Pancreas (tissue), 10 donors: ENCODE measurements at regions not wholly inside any gene's neighbourhood (a gene's known extent, or its start where the extent isn't known, plus 50 kb on each side); places are given as distances from the start of the nearest gene placed in this dataset.

Experiments used
- ATAC-seq, 4 donors: fragments of 200-7000 bp; cut with Tn5 transposase; one replicate each; pipeline versions ENCODE4 v1.8.0 to v1.9.1; 2020; ENCODE audit warnings: mild to moderate bottlenecking in 4 of 4, moderate library complexity in 4 of 4
- DNase-seq, 6 donors: peaks; one replicate each; pipeline ENCODE4 v3.0.0-alpha.2; 2020
- FAIRE-seq: peaks from 2 replicates; lab custom pipeline; 2012; peaks lifted over from hg19 to GRCh38; lab: Jason Lieb, UNC
- H3K27ac ChIP-seq, 4 donors: fragments of 200-600 bp; sonication (generic); 1 replicate in 3 of 4; 2 replicates in 1 of 4; pipeline versions ENCODE4 v1.5.0 to v1.8.0; 2020
- H3K27me3 ChIP-seq, 4 donors: fragments of 200-600 bp; one replicate each; pipeline ENCODE4 v1.8.0; 2021
- H3K36me3 ChIP-seq, 3 donors: fragments of 200-600 bp; sonication (generic) in 1 of 3; one replicate each; pipeline versions ENCODE4 v1.5.0 to v1.8.0; 2020 to 2021
- H3K4me1 ChIP-seq, 3 donors: fragments of 200-600 bp; one replicate each; pipeline ENCODE4 v1.8.0; 2021
- H3K4me3 ChIP-seq, 4 donors: fragments of 200-600 bp; sonication (generic) in 2 of 4; one replicate each; pipeline versions ENCODE4 v1.5.0 to v1.8.0; 2020 to 2021
- H3K9me3 ChIP-seq, 4 donors: fragments of 200-600 bp; one replicate each; pipeline ENCODE4 v1.8.0; 2021
- CTCF ChIP-seq, 4 donors: fragments of 200-600 bp; sonication (generic) in 3 of 4; IDR thresholded peaks; one replicate each; pipeline versions ENCODE4 v1.5.0 to v1.8.0; 2021; ENCODE audit warnings: antibody characterized with exemption in 4 of 4
- whole genome bisulfite sequencing, 2 donors: extraction: QIAGEN DNeasy Blood & Tissue Kit; methylation state at CpG; one replicate each; pipeline ENCODE4 v1.1.7; 2013; 5-methylcytosine and 5-hydroxymethylcytosine counted together
- intact Hi-C, 3 donors: fragments of 100-400 bp; cut with DNase I; formaldehyde crosslinking; loops; one replicate each; pipeline versions ENCODE4 v1.11.1 to v1.14.2; 2022
- donor health status: healthy with polysubstance abuse.
- donor health status: DM: no; HTN: no; CAD: no; lungs with moderate emphysema.
- donor health status: DM: no; HTN: no; CAD: no.
- donor health status: control.
- donor health status: control.
- donor health status: Bipolar disorder and iron deficiency.
- donor health status: DM: yes; HTN: yes; CAD: no.
- donor health status: DM: no; HTN: no; CAD: no.
- donor health status: DM: no; HTN: no; CAD: no.
- donor health status: DM: yes; HTN: yes; CAD: no.

DNA sequence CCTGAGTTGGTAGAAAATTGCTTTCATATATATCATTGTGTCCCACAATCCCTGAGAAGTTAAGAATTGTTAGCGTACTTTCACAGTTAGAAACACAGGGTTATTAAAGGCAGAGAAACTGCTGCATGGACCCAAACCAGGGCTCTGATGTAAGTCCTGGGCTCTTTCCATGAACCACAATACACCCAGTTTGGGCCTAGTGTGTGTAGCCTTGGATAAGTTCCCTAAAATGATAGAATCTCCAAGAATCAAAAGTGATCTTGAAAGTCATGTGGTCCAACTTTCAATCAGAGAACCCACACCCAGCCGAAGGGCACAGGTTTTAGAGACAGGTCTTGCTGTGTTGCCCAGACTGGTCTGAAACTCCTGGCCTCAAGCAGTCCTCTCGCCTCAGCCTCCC lies 257.8 kb upstream of the KLF3 start:
- no peaks in the 10 kb centered on the region for H3K36me3 ChIP-seq
- no peak overlapping the region for H3K4me3 ChIP-seq
- intact Hi-C loops, result no loop called here
- no peaks in the 10 kb centered on the region for H3K27me3 ChIP-seq
- ATAC-seq (no peak), FAIRE-seq (no peak), DNase-seq (no peak)
- no peak for TF ChIP-seq CTCF (IDR thresholded peaks at IDR 0.05)
- no peaks in the 10 kb centered on the region for H3K4me1 ChIP-seq
- 94 to 97% methylated on average over 3 of the region's 3 CpGs for WGBS, 2 donors
- no peaks in the 10 kb centered on the region for H3K9me3 ChIP-seq
- H3K27ac ChIP-seq, result no peak overlapping the region

DNA sequence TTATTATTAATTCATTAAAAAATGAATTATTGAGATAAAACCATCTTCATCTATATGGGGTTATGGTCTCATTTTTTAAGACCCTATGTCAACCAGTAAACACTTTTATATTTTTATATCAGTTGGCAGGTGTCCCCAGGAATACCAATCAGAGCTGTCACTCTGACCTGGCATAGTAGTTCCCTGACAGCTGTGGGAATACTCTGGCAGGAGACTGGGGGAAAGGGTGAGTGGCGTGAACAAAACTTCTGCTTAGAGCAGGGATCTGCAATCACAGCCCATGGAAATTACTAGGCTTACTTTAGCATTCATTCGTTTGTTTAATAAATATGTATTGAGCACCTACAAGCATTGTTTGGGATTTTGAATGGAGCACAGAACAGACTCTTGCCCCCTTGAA lies 254.1 kb upstream of the KLF3 start:
- Histone ChIP-seq H3K4me3 (no peak overlapping the region), H3K27ac (no peak overlapping the region), H3K9me3 (no peaks in the 10 kb centered on the region), H3K36me3 (no peaks in the 10 kb centered on the region), H3K4me1 (peaks cover 0 to 6% (median 5%) of the 10 kb centered on the region in 3 donors), H3K27me3 (no peaks in the 10 kb centered on the region)
- FAIRE-seq, result no peak
- no peak for TF ChIP-seq CTCF (IDR thresholded peaks at IDR 0.05)
- intact Hi-C loops, result no loop called here
- 64 to 69% methylated on average over 2 of the region's 2 CpGs for WGBS, 2 donors
- ATAC-seq, result no peak
- DNase-seq, result no peak

- Histone ChIP-seq H3K4me3 (no peak overlapping the region), H3K27ac (no peak overlapping the region), H3K4me1 (peaks cover 0 to 6% (median 5%) of the 10 kb centered on the region in 3 donors), H3K36me3 (no peaks in the 10 kb centered on the region), H3K9me3 (no peaks in the 10 kb centered on the region), H3K27me3 (no peaks in the 10 kb centered on the region)
- FAIRE-seq (no peak), ATAC-seq (no peak), DNase-seq (no peak)
- WGBS, 2 donors, result 71 to 72% methylated on average over 4 of the region's 4 CpGs
- no peak for TF ChIP-seq CTCF (IDR thresholded peaks at IDR 0.05)
- intact Hi-C loops, result no loop called here
These were observed 252.9 kb upstream of the KLF3 start for GRCh38 chr4:38411092-38411491.

DNA sequence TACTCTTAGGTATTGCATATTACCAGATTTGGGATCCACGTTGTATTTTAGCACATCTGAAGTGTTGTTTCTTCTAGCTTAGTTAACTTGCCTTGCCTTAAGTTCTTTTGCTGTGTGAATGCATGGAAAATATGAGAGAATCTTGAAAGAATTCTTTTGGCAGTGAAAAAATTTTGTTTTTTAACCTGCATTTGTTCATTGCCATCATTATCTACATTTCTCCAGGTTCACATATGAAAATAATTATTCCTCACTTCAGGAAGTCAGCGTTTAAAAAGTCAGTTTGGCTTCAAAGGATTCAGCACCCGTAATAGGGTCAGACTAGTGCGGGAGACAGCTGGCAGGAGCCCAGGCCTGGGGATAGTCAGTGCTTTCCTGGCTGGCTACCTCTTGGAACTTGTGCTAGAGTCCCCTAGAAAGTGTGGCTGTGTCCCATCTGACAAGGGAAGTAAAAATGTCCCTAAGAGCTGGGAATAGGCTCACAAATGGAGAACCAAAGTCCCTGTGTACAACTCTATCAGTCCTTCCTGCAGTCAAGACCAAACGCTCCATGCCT lies 251.9 kb upstream of the KLF3 start:
- ATAC-seq (no peak), FAIRE-seq (no peak), DNase-seq (no peak)
- 52 to 55% methylated on average over 5 of the region's 5 CpGs for whole genome bisulfite sequencing, 2 donors
- TF ChIP-seq CTCF (IDR thresholded peaks at IDR 0.05), result no peak
- H3K27me3 ChIP-seq, result no peaks in the 10 kb centered on the region
- intact Hi-C loops, result no loop called here
- no peak overlapping the region for H3K4me3 ChIP-seq
- no peak overlapping the region for H3K27ac ChIP-seq
- no peaks in the 10 kb centered on the region for H3K9me3 ChIP-seq
- peaks cover 0 to 6% (median 5%) of the 10 kb centered on the region in 3 donors for H3K4me1 ChIP-seq
- no peaks in the 10 kb centered on the region for H3K36me3 ChIP-seq

DNA sequence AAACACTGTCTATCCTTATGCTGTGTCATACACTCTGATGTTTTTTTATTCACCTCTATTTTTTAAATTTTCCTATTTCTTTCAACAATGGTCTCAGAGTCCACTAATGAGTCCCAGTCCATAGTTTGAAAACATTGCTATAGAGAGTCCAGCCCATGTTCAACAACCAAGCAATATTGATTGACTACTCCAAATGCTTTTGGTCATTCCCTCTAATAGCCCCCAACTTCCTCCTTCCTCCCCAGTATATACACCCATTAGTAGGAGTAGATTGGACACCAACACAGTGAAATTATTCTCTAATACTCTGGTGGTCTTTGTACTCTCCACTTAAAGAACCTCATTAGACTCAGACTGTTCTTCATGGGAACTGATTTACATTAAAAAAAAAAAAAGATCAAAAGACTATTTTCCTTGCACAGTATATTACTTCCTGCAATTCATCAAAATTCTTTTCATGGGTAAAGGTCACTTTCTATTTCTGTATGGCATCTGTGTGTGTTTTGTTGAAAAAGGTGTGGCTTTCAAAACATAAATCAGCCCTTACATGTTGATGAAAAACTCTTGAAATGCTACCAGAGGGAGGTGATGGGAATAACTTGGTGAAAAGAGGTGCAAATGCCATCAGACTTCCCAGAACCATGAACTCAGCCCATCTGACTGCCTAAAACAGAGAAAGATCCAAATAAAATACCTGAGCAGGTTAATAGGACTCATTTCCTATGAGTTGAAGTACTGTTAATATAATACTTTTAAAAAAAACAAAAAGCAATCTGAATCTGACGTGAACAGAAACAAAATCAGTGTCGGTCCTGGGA lies 250.3 kb upstream of the KLF3 start:
- 65 to 71% methylated on average over 2 of the region's 2 CpGs for WGBS, 2 donors
- peak in 3 of 4 donors; percentile 19 to 26 (median 20) for ATAC-seq
- DNase-seq, result no peak

More for the DNA sequence above, 250.3 kb upstream of the KLF3 start:
- no peak for TF ChIP-seq CTCF (IDR thresholded peaks at IDR 0.05)
- Histone ChIP-seq H3K27ac (no peak overlapping the region), H3K27me3 (no peaks in the 10 kb centered on the region), H3K4me3 (no peak overlapping the region), H3K36me3 (no peaks in the 10 kb centered on the region), H3K9me3 (no peaks in the 10 kb centered on the region), H3K4me1 (peaks cover 0 to 6% (median 5%) of the 10 kb centered on the region in 3 donors)
- intact Hi-C loops, result no loop called here
- peak; percentile 70 for FAIRE-seq
